Neural cell (in vitro differentiated cells): ENCODE measurements at regions not wholly inside any gene's neighbourhood (a gene's known extent, or its start where the extent isn't known, plus 50 kb on each side); places are given as distances from the start of the nearest gene placed in this dataset.

Experiments used
- H2AFZ ChIP-seq: fragments of 200-600, 300-800 bp; sonication (generic), shearing (Covaris generic); 2 replicates; pipeline ENCODE4 v1.6.0; 2014; ENCODE audit warnings: low read depth, mild to moderate bottlenecking, antibody characterized with exemption, low read length, moderate library complexity
- H3F3A ChIP-seq: fragments of 200-600 bp; shearing (Covaris generic); 2 replicates; pipeline ENCODE4 v1.6.1; 2016; ENCODE audit warnings: mild to moderate bottlenecking, moderate library complexity, mixed read lengths, antibody characterized with exemption, low read length; ENCODE audit not compliant: insufficient read depth, poor library complexity, severe bottlenecking
- H3K27ac ChIP-seq: fragments of 200-600, 300-800 bp; sonication (generic), shearing (Covaris generic); 2 replicates; pipeline ENCODE4 v1.5.1; 2014; ENCODE audit warnings: mild to moderate bottlenecking, low read length, moderate library complexity
- H3K27me3 ChIP-seq: fragments of 300-800, 200-600 bp; sonication (generic), shearing (Covaris generic); 2 replicates; pipeline ENCODE4 v1.6.0; 2014; ENCODE audit warnings: mild to moderate bottlenecking, low read depth, low read length, moderate library complexity; ENCODE audit not compliant: insufficient read depth
- H3K36me3 ChIP-seq: fragments of 300-800, 200-600 bp; sonication (generic), shearing (Covaris generic); 2 replicates; pipeline ENCODE4 v1.5.1; 2014; ENCODE audit warnings: mild to moderate bottlenecking, antibody characterized with exemption, low read length, moderate library complexity; ENCODE audit not compliant: insufficient read depth
- H3K4me2 ChIP-seq: fragments of 300-800, 200-600 bp; sonication (generic), shearing (Covaris generic); 2 replicates; pipeline ENCODE4 v1.6.0; 2014; ENCODE audit warnings: mild to moderate bottlenecking, low read length
- H3K4me3 ChIP-seq: fragments of 300-800, 200-600 bp; sonication (generic), shearing (Covaris generic); 2 replicates; pipeline ENCODE4 v1.5.1; 2014; ENCODE audit warnings: mild to moderate bottlenecking, low read length, moderate library complexity
- H3K79me2 ChIP-seq: fragments of 200-600 bp; shearing (Covaris generic); replicated peaks from 2 replicates; pipeline ENCODE4 v1.6.0; 2014; ENCODE audit warnings: mild to moderate bottlenecking, low read length, moderate library complexity; ENCODE audit not compliant: insufficient read depth
- H3K9ac ChIP-seq: fragments of 300-800, 200-600 bp; sonication (generic), shearing (Covaris generic); 2 replicates; pipeline ENCODE4 v1.6.1; 2016; ENCODE audit warnings: mild to moderate bottlenecking, low read length, mixed read lengths
- H3K9me2 ChIP-seq: fragments of 200-600 bp; shearing (Covaris generic); 2 replicates; pipeline ENCODE4 v1.6.1; 2016; ENCODE audit warnings: mild to moderate bottlenecking, low read length, mixed read lengths; ENCODE audit not compliant: insufficient read depth
- H3K9me3 ChIP-seq: fragments of 200-600, 300-800 bp; sonication (generic), shearing (Covaris generic); 2 replicates; pipeline ENCODE4 v1.6.1; 2016; ENCODE audit warnings: mild to moderate bottlenecking, mixed run types, low read length, moderate library complexity, mixed read lengths
- H4K20me1 ChIP-seq: fragments of 200-600 bp; shearing (Covaris generic); 2 replicates; pipeline ENCODE4 v1.6.1; 2016; ENCODE audit warnings: mild to moderate bottlenecking, mixed run types; ENCODE audit not compliant: insufficient read depth
- CTCF ChIP-seq: fragments of 450-650 bp; IDR thresholded peaks from 2 replicates; pipeline ENCODE4 v1.5.1; 2014; ENCODE audit warnings: antibody characterized with exemption, mild to moderate bottlenecking, moderate library complexity; ENCODE audit not compliant: poor library complexity, severe bottlenecking
- EP300 ChIP-seq: fragments of 450-650 bp; conservative IDR thresholded peaks from 2 replicates; pipeline ENCODE4 v1.6.1; 2014; ENCODE audit warnings: antibody characterized with exemption, mild to moderate bottlenecking, moderate library complexity; ENCODE audit not compliant: poor library complexity, severe bottlenecking
- EZH2 ChIP-seq: fragments of 200-600, 300-800 bp; shearing (Covaris generic), sonication (generic); IDR thresholded peaks from 2 replicates; pipeline ENCODE4 v1.6.1; 2014; ENCODE audit warnings: antibody characterized with exemption, low read length, borderline replicate concordance, mild to moderate bottlenecking; ENCODE audit not compliant: insufficient read depth, poor library complexity, severe bottlenecking
- MXI1 ChIP-seq: fragments of 450-650 bp; conservative IDR thresholded peaks from 2 replicates; pipeline ENCODE4 v1.6.1; 2014; ENCODE audit warnings: antibody characterized with exemption, mild to moderate bottlenecking; ENCODE audit not compliant: poor library complexity, severe bottlenecking
- POLR2AphosphoS5 ChIP-seq: IDR thresholded peaks from 2 replicates; pipeline ENCODE4 v1.6.1; 2012
- RAD21 ChIP-seq: fragments of 450-650 bp; conservative IDR thresholded peaks from 2 replicates; pipeline ENCODE4 v1.6.1; 2014; ENCODE audit warnings: antibody characterized with exemption, mild to moderate bottlenecking, moderate library complexity
- REST ChIP-seq: IDR thresholded peaks from 2 replicates; pipeline ENCODE4 v1.6.1; 2012; ENCODE audit warnings: borderline replicate concordance
- SMC3 ChIP-seq: fragments of 450-650 bp; conservative IDR thresholded peaks from 2 replicates; pipeline ENCODE4 v1.6.1; 2014; ENCODE audit warnings: antibody characterized with exemption, mild to moderate bottlenecking, moderate library complexity; ENCODE audit not compliant: poor library complexity
- TAF1 ChIP-seq: IDR thresholded peaks from 2 replicates; pipeline ENCODE4 v1.6.1; 2012; ENCODE audit warnings: low read depth

GRCh38 chr18:45282101-45282812, 333.0 kb upstream of the SLC14A2 start:
- Histone ChIP-seq H3K9ac (no peak overlapping the region), H3K27me3 (no peaks in the 10 kb centered on the region), H3K4me3 (no peak overlapping the region), H4K20me1 (no peaks in the 10 kb centered on the region), H3K4me2 (no peak overlapping the region), H2AFZ (no peak overlapping the region), H3F3A (no peaks in the 10 kb centered on the region), H3K79me2 (no peaks in the 10 kb centered on the region), H3K9me2 (no peaks in the 10 kb centered on the region), H3K36me3 (no peaks in the 10 kb centered on the region), H3K9me3 (no peaks in the 10 kb centered on the region), H3K27ac (no peak overlapping the region)
- TF ChIP-seq REST, result no peak
- TF ChIP-seq MXI1, result no peak
- no peak for TF ChIP-seq CTCF
- TF ChIP-seq RAD21, result no peak
- TF ChIP-seq EP300, result no peak
- no peak for TF ChIP-seq EZH2
- no peak for TF ChIP-seq TAF1
- TF ChIP-seq SMC3, result no peak
- TF ChIP-seq POLR2AphosphoS5, result no peak

GRCh38 chr18:45284174-45284573, 331.1 kb upstream of the SLC14A2 start:
- no peaks in the 10 kb centered on the region for H3K36me3 ChIP-seq
- H3K4me3 ChIP-seq, result no peak overlapping the region
- no peaks in the 10 kb centered on the region for H3F3A ChIP-seq
- H3K27me3 ChIP-seq, result no peaks in the 10 kb centered on the region
- H2AFZ ChIP-seq, result no peak overlapping the region
- no peaks in the 10 kb centered on the region for H3K9me2 ChIP-seq
- TF ChIP-seq POLR2AphosphoS5 (no peak), RAD21 (no peak), EZH2 (no peak), EP300 (no peak), REST (no peak), MXI1 (no peak), SMC3 (no peak), TAF1 (no peak), CTCF (no peak)
- H4K20me1 ChIP-seq, result no peaks in the 10 kb centered on the region
- H3K27ac ChIP-seq, result no peak overlapping the region
- no peak overlapping the region for H3K9ac ChIP-seq
- H3K4me2 ChIP-seq, result no peak overlapping the region
- no peaks in the 10 kb centered on the region for H3K79me2 ChIP-seq
- no peaks in the 10 kb centered on the region for H3K9me3 ChIP-seq
